ENCODE measurements at regions not wholly inside any gene's neighbourhood (a gene's known extent, or its start where the extent isn't known, plus 50 kb on each side); places are given as distances from the start of the nearest gene placed in this dataset.

- Histone ChIP-seq H3K4me2 (ENCODE audit: low read length) (no peak overlapping the region), H3K79me2 (ENCODE audit: low read length) (no peaks in the 10 kb centered on the region), H3K4me3 (ENCODE audit: low read length) (no peak overlapping the region), H4K20me1 (ENCODE audit: low read length) (no peaks in the 10 kb centered on the region), H3K36me3 (ENCODE audit: low read depth, low read length) (no peaks in the 10 kb centered on the region), H3K9ac (ENCODE audit: low read length) (no peak overlapping the region), H3K27ac (ENCODE audit: low read length) (no peak overlapping the region), H3K27me3 (ENCODE audit: low read length) (no peaks in the 10 kb centered on the region), H3F3A (ENCODE audit: low read length, unreplicated experiment) (no peaks in the 10 kb centered on the region), H3K9me2 (replicated peaks; ENCODE audit: low read length) (no peaks in the 10 kb centered on the region), H3K4me1 (ENCODE audit: insufficient read depth, low read length) (no peaks in the 10 kb centered on the region), H3K9me3 (ENCODE audit: low read length) (no peaks in the 10 kb centered on the region), H2AFZ (ENCODE audit: low read length) (no peak overlapping the region)
- BruUV-seq (replicated peaks): no TSS peak
- ATAC-seq (no peak), DNase-seq (no peak)
- intact Hi-C loops (cut with micrococcal nuclease): no loop called here
- ChIA-PET POLR2A (ENCODE audit: unreplicated experiment) (no interaction called here), CTCF (no interaction called here)
- TF ChIP-seq EZH2 (IDR thresholded peaks at IDR 0.05; ENCODE audit: low read length, unreplicated experiment) (no peak), CTCF (conservative IDR thresholded peaks at IDR 0.05; ENCODE audit: low read depth, low read length) (no peak), EZH2phosphoT487 (IDR thresholded peaks at IDR 0.05; ENCODE audit: borderline replicate concordance, low read length) (no peak)
Measured at GRCh38 chr10:128803790-128804189, 663.3 kb upstream of the MGMT start.

GRCh38 chr10:128804411-128804810 is 662.6 kb upstream of the MGMT start:
- no TSS peak for BruUV-seq (replicated peaks)
- POLR2A ChIA-PET (ENCODE audit: unreplicated experiment): no interaction called here
- H3F3A ChIP-seq (ENCODE audit: low read length, unreplicated experiment): no peaks in the 10 kb centered on the region

More at GRCh38 chr10:128804411-128804810, 662.6 kb upstream of the MGMT start:
- no peak for ATAC-seq
- Histone ChIP-seq H4K20me1 (ENCODE audit: low read length) (no peaks in the 10 kb centered on the region), H3K9ac (ENCODE audit: low read length) (no peak overlapping the region), H3K36me3 (ENCODE audit: low read depth, low read length) (no peaks in the 10 kb centered on the region), H3K4me1 (ENCODE audit: insufficient read depth, low read length) (no peaks in the 10 kb centered on the region), H3K4me2 (ENCODE audit: low read length) (no peak overlapping the region), H3K9me2 (replicated peaks; ENCODE audit: low read length) (no peaks in the 10 kb centered on the region), H3K27me3 (ENCODE audit: low read length) (no peaks in the 10 kb centered on the region), H3K79me2 (ENCODE audit: low read length) (no peaks in the 10 kb centered on the region), H2AFZ (ENCODE audit: low read length) (no peak overlapping the region), H3K9me3 (ENCODE audit: low read length) (no peaks in the 10 kb centered on the region), H3K27ac (ENCODE audit: low read length) (no peak overlapping the region), H3K4me3 (ENCODE audit: low read length) (no peak overlapping the region)
- no peak for TF ChIP-seq CTCF (conservative IDR thresholded peaks at IDR 0.05; ENCODE audit: low read depth, low read length)
- TF ChIP-seq EZH2phosphoT487 (IDR thresholded peaks at IDR 0.05; ENCODE audit: borderline replicate concordance, low read length): no peak
- TF ChIP-seq EZH2 (IDR thresholded peaks at IDR 0.05; ENCODE audit: low read length, unreplicated experiment): no peak
- CTCF ChIA-PET: no interaction called here
- intact Hi-C loops (cut with micrococcal nuclease): no loop called here
- DNase-seq: no peak

Data from PC-3 (cell line).